ENCODE measurements at regions not wholly inside any gene's neighbourhood (a gene's known extent, or its start where the extent isn't known, plus 50 kb on each side); places are given as distances from the start of the nearest gene placed in this dataset.

GRCh38 chrX:98481636-98482035, 1597.9 kb downstream of the RPA4 start:
- no peak overlapping the region for H3K4me3 ChIP-seq (ENCODE audit: low read length in 3 of 3)
- intact Hi-C loops (cut with DNase I) = no loop called here
- no peaks in the 10 kb centered on the region for H3K9me3 ChIP-seq (ENCODE audit: control insufficient read depth in 2 of 3, insufficient read depth in 1 of 3, low read length in 3 of 3)
- H3K4me1 ChIP-seq (ENCODE audit: control insufficient read depth in 2 of 3, insufficient read depth in 2 of 3, low read depth in 1 of 3, low read length in 3 of 3) = no peaks in the 10 kb centered on the region
- H3K27ac ChIP-seq (ENCODE audit: low read depth in 2 of 2, low read length in 2 of 2) = no peak overlapping the region
- H3K9ac ChIP-seq (ENCODE audit: low read length in 3 of 3) = no peak overlapping the region
- no peak for TF ChIP-seq CTCF (IDR thresholded peaks at IDR 0.05; ENCODE audit: borderline replicate concordance, extremely low read depth, insufficient read depth)
- DNase-seq (no peak), FAIRE-seq (no peak)
- H3K27me3 ChIP-seq (ENCODE audit: control insufficient read depth, insufficient read depth, low read length) = no peaks in the 10 kb centered on the region
- H3K36me3 ChIP-seq (ENCODE audit: control insufficient read depth in 2 of 3, insufficient read depth in 3 of 3, low read length in 3 of 3) = no peaks in the 10 kb centered on the region

GRCh38 chrX:98490670-98491069, 1607.0 kb downstream of the RPA4 start:
- no peak for TF ChIP-seq CTCF (IDR thresholded peaks at IDR 0.05; ENCODE audit: borderline replicate concordance, extremely low read depth, insufficient read depth)
- Histone ChIP-seq H3K9ac (ENCODE audit: low read length in 3 of 3) (no peak overlapping the region), H3K27ac (ENCODE audit: low read depth in 2 of 2, low read length in 2 of 2) (no peak overlapping the region), H3K4me1 (ENCODE audit: control insufficient read depth in 2 of 3, insufficient read depth in 2 of 3, low read depth in 1 of 3, low read length in 3 of 3) (no peaks in the 10 kb centered on the region), H3K4me3 (ENCODE audit: low read length in 3 of 3) (no peak overlapping the region), H3K9me3 (ENCODE audit: control insufficient read depth in 2 of 3, insufficient read depth in 1 of 3, low read length in 3 of 3) (no peaks in the 10 kb centered on the region), H3K27me3 (ENCODE audit: control insufficient read depth, insufficient read depth, low read length) (no peaks in the 10 kb centered on the region), H3K36me3 (ENCODE audit: control insufficient read depth in 2 of 3, insufficient read depth in 3 of 3, low read length in 3 of 3) (no peaks in the 10 kb centered on the region)
- no peak for DNase-seq
- intact Hi-C loops (cut with DNase I) = no loop called here
- no peak for FAIRE-seq

GRCh38 chrX:98501426-98501825, 1617.7 kb downstream of the RPA4 start:
- no peak for TF ChIP-seq CTCF (IDR thresholded peaks at IDR 0.05; ENCODE audit: borderline replicate concordance, extremely low read depth, insufficient read depth)
- Histone ChIP-seq H3K9ac (ENCODE audit: low read length in 3 of 3) (no peak overlapping the region), H3K36me3 (ENCODE audit: control insufficient read depth in 2 of 3, insufficient read depth in 3 of 3, low read length in 3 of 3) (no peaks in the 10 kb centered on the region), H3K4me3 (ENCODE audit: low read length in 3 of 3) (no peak overlapping the region), H3K27ac (ENCODE audit: low read depth in 2 of 2, low read length in 2 of 2) (no peak overlapping the region), H3K4me1 (ENCODE audit: control insufficient read depth in 2 of 3, insufficient read depth in 2 of 3, low read depth in 1 of 3, low read length in 3 of 3) (no peaks in the 10 kb centered on the region), H3K27me3 (ENCODE audit: control insufficient read depth, insufficient read depth, low read length) (no peaks in the 10 kb centered on the region), H3K9me3 (ENCODE audit: control insufficient read depth in 2 of 3, insufficient read depth in 1 of 3, low read length in 3 of 3) (no peaks in the 10 kb centered on the region)
- DNase-seq = no peak
- intact Hi-C loops (cut with DNase I) = no loop called here
- FAIRE-seq = no peak

- Histone ChIP-seq H3K36me3 (ENCODE audit: control insufficient read depth in 2 of 3, insufficient read depth in 3 of 3, low read length in 3 of 3) (no peaks in the 10 kb centered on the region), H3K27me3 (ENCODE audit: control insufficient read depth, insufficient read depth, low read length) (no peaks in the 10 kb centered on the region), H3K27ac (ENCODE audit: low read depth in 2 of 2, low read length in 2 of 2) (no peak overlapping the region), H3K9me3 (ENCODE audit: control insufficient read depth in 2 of 3, insufficient read depth in 1 of 3, low read length in 3 of 3) (no peaks in the 10 kb centered on the region), H3K4me1 (ENCODE audit: control insufficient read depth in 2 of 3, insufficient read depth in 2 of 3, low read depth in 1 of 3, low read length in 3 of 3) (no peaks in the 10 kb centered on the region), H3K4me3 (ENCODE audit: low read length in 3 of 3) (no peak overlapping the region), H3K9ac (ENCODE audit: low read length in 3 of 3) (no peak overlapping the region)
- intact Hi-C loops (cut with DNase I) = no loop called here
- TF ChIP-seq CTCF (IDR thresholded peaks at IDR 0.05; ENCODE audit: borderline replicate concordance, extremely low read depth, insufficient read depth) = no peak
- DNase-seq = no peak
- peak; percentile 66 for FAIRE-seq
These were observed 1623.2 kb downstream of the RPA4 start for GRCh38 chrX:98506907-98507306.

Measured in kidney (tissue), 13 donors.